A673 (cell line): ENCODE measurements at regions not wholly inside any gene's neighbourhood (a gene's known extent, or its start where the extent isn't known, plus 50 kb on each side); places are given as distances from the start of the nearest gene placed in this dataset.
"Not testable (repeated sequence)": the region's sequence is repeated elsewhere in the genome, so short reads cannot be mapped to it uniquely, and the experiment has no call there.

Source experiments
- BruUV-seq: library from RNA; stranded (reverse); fragments of 400-500 nt; replicated peaks from 2 replicates; lab custom pipeline; 2021; lab: Mats Ljungman, UMichigan
- CTCF ChIA-PET: fragments of 300-600 bp; sonication (Branson Sonifier 250); formaldehyde crosslinking; loops from one replicate; lab custom pipeline; 2022; ENCODE audit warnings: antibody characterized with exemption; lab: Charles Lee
- POLR2A ChIA-PET: fragments of 300-600 bp; sonication (Branson Sonifier 250); formaldehyde crosslinking; loops from one replicate; lab custom pipeline; 2022; ENCODE audit warnings: antibody characterized with exemption; ENCODE audit not compliant: low non-redundant PET; lab: Charles Lee
- DNase-seq: peaks from one replicate; pipeline ENCODE4 v3.0.0-alpha.2; 2015; ENCODE audit warnings: low spot score
- H3K27ac ChIP-seq: fragments of 200-600 bp; sonication (generic); 2 replicates; pipeline ENCODE4 v1.5.1; 2016; ENCODE audit warnings: mixed run types, low read depth, mild to moderate bottlenecking, mixed read lengths, antibody characterized with exemption, low read length; ENCODE audit not compliant: poor library complexity, severe bottlenecking
- H3K27me3 ChIP-seq: fragments of 200-600 bp; sonication (generic); replicated peaks from 2 replicates; pipeline ENCODE4 v1.6.1; 2017; ENCODE audit warnings: mixed run types, low read depth, mild to moderate bottlenecking, mixed read lengths, antibody characterized with exemption, low read length; ENCODE audit not compliant: insufficient read depth, poor library complexity
- H3K36me3 ChIP-seq: fragments of 200-600 bp; sonication (generic); 2 replicates; pipeline ENCODE4 v1.6.1; 2016; ENCODE audit warnings: mixed run types, mild to moderate bottlenecking, mixed read lengths, antibody characterized with exemption, low read length; ENCODE audit not compliant: insufficient read depth, poor library complexity, severe bottlenecking
- H3K4me1 ChIP-seq: fragments of 200-600 bp; sonication (generic); 2 replicates; pipeline ENCODE4 v1.6.1; 2017; ENCODE audit warnings: mixed run types, mild to moderate bottlenecking, mixed read lengths, antibody characterized with exemption, low read length; ENCODE audit not compliant: insufficient read depth, poor library complexity, severe bottlenecking
- H3K4me3 ChIP-seq: fragments of 200-600 bp; sonication (generic); 2 replicates; pipeline ENCODE4 v1.5.1; 2016; ENCODE audit warnings: low read depth, mixed run types, mild to moderate bottlenecking, mixed read lengths, low read length; ENCODE audit not compliant: poor library complexity, severe bottlenecking
- H3K9me3 ChIP-seq: fragments of 200-600 bp; sonication (generic); 2 replicates; pipeline ENCODE4 v1.6.1; 2016; ENCODE audit warnings: mixed run types, low read depth, mild to moderate bottlenecking, mixed read lengths, antibody characterized with exemption, low read length; ENCODE audit not compliant: poor library complexity, severe bottlenecking
- EZH2 ChIP-seq: fragments of 200-600 bp; sonication (generic); IDR thresholded peaks from 2 replicates; pipeline ENCODE4 v1.6.1; 2017; ENCODE audit warnings: borderline replicate concordance, low read depth, mild to moderate bottlenecking, mixed read lengths, antibody characterized with exemption, low read length; ENCODE audit not compliant: poor library complexity, severe bottlenecking
- intact Hi-C: fragments of 100-400 bp; cut with micrococcal nuclease; formaldehyde crosslinking; loops from one replicate; pipeline ENCODE4 v1.10.0; 2022; ENCODE audit not compliant: unreplicated experiment
- TF ChIP-seq, protein P1 (sequence below): fragments of 300-800, 200-600 bp; sonication (generic); conservative IDR thresholded peaks from 2 replicates; pipeline ENCODE4 v1.5.1; 2017; ENCODE audit warnings: low read depth, mild to moderate bottlenecking, antibody characterized with exemption, low read length, moderate library complexity, mixed read lengths

DNA sequence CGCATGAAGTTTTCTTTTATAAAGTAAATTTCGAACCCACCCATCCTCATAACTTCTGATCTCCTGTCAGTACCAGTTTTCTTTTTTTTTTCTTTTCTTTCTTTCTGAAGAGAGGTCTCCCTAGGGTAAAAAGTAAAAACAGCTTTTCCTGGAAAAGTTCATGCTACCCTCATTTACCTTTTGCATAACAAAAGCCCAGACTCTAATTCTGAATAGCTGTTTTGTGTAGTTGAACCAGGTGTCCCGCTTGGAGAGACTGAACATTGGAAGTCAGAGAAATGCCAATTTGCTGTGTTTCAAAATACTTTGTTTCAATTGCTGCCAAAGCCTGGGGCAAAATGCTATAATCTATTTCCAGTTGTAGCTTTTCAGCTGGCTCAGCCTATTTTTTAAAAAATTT is 113.7 kb upstream of the RUNX1 start:
- Histone ChIP-seq H3K27ac (no peak overlapping the region), H3K36me3 (no peaks in the 10 kb centered on the region), H3K4me1 (no peaks in the 10 kb centered on the region), H3K27me3 (no peaks in the 10 kb centered on the region), H3K4me3 (no peak overlapping the region), H3K9me3 (peaks cover 4% of the 10 kb centered on the region)
- ChIA-PET POLR2A (no interaction called here), CTCF (no interaction called here)
- no TSS peak for BruUV-seq
- intact Hi-C loops: no loop called here
- TF ChIP-seq, protein P1, sequence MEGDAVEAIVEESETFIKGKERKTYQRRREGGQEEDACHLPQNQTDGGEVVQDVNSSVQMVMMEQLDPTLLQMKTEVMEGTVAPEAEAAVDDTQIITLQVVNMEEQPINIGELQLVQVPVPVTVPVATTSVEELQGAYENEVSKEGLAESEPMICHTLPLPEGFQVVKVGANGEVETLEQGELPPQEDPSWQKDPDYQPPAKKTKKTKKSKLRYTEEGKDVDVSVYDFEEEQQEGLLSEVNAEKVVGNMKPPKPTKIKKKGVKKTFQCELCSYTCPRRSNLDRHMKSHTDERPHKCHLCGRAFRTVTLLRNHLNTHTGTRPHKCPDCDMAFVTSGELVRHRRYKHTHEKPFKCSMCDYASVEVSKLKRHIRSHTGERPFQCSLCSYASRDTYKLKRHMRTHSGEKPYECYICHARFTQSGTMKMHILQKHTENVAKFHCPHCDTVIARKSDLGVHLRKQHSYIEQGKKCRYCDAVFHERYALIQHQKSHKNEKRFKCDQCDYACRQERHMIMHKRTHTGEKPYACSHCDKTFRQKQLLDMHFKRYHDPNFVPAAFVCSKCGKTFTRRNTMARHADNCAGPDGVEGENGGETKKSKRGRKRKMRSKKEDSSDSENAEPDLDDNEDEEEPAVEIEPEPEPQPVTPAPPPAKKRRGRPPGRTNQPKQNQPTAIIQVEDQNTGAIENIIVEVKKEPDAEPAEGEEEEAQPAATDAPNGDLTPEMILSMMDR: no peak
- no peak for TF ChIP-seq EZH2
- no peak for DNase-seq

DNA sequence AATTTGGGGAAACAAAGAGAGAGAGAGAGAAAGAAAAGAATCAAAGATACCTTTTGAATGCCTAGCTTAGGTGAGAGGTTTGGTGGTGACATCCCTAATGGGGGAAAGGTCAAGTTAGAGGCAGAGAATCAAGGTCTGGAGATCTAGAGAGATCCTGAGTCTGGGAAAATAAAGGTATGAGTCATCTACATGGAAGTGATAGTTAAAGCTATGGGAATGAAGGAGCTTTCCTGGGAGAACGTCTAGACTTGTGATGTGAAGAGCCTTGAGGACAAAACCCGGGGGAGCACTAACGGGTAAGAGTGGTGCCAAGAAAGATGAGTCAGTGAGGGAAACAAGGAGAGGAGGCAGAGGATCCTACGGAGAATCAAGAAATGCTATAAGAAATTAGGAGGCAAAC is 110.8 kb upstream of the RUNX1 start:
- TF ChIP-seq, protein P1: no peak
- TF ChIP-seq EZH2: no peak
- H3K9me3 ChIP-seq: no peaks in the 10 kb centered on the region
- H3K27ac ChIP-seq: no peak overlapping the region
- H3K4me1 ChIP-seq: no peaks in the 10 kb centered on the region
- intact Hi-C loops: no loop called here
- no TSS peak for BruUV-seq
- no peaks in the 10 kb centered on the region for H3K27me3 ChIP-seq
- ChIA-PET CTCF (no interaction called here), POLR2A (no interaction called here)
- no peaks in the 10 kb centered on the region for H3K36me3 ChIP-seq
- no peak overlapping the region for H3K4me3 ChIP-seq
- no peak for DNase-seq

DNA sequence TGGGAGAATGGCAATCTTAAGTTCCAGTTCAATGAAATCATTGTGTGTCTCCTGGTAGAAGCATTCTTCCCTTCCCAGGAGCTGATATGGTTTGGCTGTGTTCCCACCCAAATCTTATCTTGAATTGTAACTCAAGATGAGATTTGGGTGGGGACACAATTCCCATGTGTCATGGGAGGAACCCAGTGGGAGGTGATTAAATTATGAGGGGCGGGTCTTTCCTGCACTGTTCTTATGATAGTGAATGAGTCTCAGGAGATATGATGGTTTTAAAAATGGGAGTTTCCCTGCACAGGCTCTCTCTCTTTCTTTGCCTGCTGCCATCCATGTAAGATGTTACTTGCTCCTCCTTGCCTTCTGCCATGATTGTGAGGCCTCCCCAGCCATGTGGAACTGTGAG is 108.3 kb upstream of the RUNX1 start:
- H3K27ac ChIP-seq, H3K27me3 ChIP-seq, CTCF ChIA-PET, H3K4me3 ChIP-seq, DNase-seq, H3K4me1 ChIP-seq, BruUV-seq, H3K9me3 ChIP-seq, H3K36me3 ChIP-seq, POLR2A ChIA-PET, intact Hi-C loops: not testable (repeated sequence)
